AG20443 (cell line): ENCODE measurements at regions not wholly inside any gene's neighbourhood (a gene's known extent, or its start where the extent isn't known, plus 50 kb on each side); places are given as distances from the start of the nearest gene placed in this dataset.
"Not testable (repeated sequence)": the region's sequence is repeated elsewhere in the genome, so short reads cannot be mapped to it uniquely, and the experiment has no call there.

ENCODE experiments used
- DNase-seq: peaks from one replicate; pipeline ENCODE4 v3.0.0; 2012; ENCODE audit warnings: low spot score, mixed read lengths

- no peak for DNase-seq
Observed at GRCh38 chr12:46491548-46491947, 119.0 kb upstream of the SLC38A2 start.

DNA sequence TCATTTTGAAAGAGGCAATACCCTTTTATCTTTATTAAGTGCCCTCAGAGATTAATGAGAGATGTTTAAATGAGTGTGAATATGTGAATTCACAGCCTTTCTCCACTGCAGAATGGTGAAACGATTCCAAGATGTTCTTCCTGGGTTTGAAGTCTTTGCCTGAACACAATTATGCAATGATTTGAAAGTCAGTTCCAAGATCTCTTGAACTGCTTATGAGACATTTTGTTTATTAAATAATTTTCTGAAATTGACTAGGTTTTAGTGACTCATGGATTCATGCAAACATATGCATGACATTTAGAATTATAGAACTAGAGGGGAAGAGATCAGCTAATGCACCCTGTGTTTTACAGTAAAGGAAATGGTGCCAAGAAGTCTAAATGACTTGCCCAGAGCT lies 118.1 kb upstream of the SLC38A2 start:
- no peak for DNase-seq

GRCh38 chr12:46489951-46490388 lies 117.4 kb upstream of the SLC38A2 start:
- DNase-seq, result no peak

DNA sequence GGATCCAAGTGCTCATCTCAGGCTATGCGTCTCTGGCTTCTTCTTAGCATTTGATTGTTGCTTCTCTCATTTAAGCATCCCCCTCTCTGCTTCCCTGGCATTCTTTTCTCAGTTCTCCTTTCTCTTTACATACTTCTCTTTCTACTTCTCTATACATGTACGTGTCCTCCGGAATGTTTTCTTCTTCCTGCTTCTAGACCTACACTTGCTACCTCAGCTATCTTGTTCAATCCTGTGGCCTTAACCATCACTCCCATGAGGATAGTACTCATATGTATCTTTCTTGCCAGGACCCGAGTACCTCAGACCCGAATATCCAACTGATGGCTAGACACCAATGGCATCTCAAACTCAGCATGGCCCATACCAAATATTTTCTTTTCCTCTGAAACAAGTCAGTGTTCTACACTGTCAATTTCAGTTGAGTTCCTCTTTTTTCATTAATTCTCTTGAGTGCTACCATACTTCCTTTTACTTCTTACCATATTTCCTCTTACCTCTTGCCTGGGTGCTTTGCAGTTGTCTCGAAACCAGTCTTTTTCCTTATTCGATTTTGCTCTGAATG lies 115.1 kb upstream of the SLC38A2 start:
- DNase-seq, result no peak

- no peak for DNase-seq
Observed at GRCh38 chr12:46486588-46486987, 114.0 kb upstream of the SLC38A2 start.

DNA sequence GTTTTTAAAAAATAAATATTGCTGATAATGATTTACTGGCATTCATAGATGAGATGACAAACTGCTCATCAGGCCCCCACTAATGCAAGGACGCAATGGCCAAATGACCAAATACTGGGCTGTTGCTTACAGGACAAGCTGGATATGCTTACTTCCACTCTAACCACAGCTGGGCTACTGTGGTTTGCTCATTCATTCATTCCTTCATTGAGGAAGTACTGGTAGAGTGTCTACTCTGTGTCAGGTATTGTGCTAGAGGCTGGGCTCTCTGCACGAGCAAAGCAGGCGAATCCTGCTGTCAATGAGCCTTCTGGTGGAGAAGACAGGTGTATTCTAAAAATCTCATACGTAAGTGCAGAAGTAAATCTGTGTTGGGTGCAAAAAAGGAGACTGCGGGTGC lies 113.3 kb upstream of the SLC38A2 start:
- no peak for DNase-seq

DNA sequence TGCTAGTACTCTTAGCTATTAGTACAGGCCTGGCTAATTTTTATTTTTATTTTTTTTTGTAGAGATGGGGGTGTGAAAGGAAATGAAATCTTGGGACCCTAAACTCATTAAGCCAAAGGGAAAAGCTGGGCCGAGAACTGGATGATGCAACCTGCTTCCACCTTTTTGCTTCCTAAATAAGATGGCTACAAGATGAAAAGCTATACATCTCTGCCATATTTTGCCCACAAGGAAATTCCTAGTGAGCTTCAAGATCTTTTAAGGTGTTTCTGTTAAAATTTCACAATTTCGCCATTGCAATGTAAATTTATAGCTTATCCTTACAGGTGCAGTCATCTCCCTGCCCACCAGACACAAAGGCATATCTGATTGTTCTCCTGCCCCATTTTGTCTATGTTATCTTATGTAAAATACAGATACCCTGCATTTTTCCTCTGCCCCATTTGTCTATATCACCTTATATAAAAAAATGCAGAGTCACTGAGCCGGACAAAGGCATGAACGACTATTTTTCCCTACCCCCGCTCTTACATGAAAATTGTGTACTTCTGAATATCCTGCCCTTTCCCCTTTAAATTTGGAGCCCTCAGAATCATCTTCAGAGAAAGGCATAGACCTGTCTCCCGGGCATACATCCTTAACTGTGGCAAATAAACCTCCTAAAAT lies 112.0 kb upstream of the SLC38A2 start:
- no peak for DNase-seq

- peak; percentile 32 for DNase-seq
Observed at GRCh38 chr12:46483572-46484395, 111.2 kb upstream of the SLC38A2 start.

DNA sequence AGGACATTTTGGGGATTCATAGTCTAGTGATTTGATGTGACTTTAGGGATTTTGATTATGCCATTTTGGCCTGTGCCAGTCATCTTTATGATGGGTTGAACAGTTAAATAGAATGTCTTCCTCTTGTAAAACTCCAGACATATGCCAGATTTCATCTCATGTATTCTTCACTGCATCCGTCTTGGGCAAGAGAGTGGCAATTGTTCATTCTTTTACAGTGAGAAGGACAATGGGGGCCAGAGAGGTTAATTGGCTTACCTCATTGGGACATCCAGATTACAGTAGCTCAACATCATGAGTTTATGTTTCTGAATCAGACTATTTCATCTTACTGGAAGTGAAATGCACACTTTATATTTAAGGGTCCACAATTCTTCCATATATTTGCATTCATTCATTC lies 108.2 kb upstream of the SLC38A2 start:
- DNase-seq, result no peak

- DNase-seq, result no peak
Observed at GRCh38 chr12:46480316-46480715, 107.7 kb upstream of the SLC38A2 start.

DNA sequence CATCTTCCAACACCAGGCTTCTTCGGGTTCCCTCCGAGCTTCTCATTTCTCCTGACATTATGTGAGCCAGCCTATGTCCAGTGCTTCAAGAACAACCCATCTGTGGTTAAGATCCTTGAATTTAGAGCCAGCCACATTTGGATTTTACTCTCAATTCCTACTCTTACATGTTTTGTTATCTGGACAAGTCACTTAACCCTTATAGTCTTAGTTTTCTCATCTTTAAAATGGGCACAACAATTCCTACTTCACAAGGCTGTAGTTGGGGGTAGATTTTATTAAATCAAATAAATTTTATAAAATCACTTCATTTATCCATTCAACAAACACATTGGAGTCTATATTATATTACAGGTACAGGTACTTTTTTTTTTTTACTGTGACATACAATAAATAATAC lies 105.5 kb upstream of the SLC38A2 start:
- DNase-seq, result no peak

- no peak for DNase-seq
Observed at GRCh38 chr12:46477541-46477940, 105.0 kb upstream of the SLC38A2 start.

DNA sequence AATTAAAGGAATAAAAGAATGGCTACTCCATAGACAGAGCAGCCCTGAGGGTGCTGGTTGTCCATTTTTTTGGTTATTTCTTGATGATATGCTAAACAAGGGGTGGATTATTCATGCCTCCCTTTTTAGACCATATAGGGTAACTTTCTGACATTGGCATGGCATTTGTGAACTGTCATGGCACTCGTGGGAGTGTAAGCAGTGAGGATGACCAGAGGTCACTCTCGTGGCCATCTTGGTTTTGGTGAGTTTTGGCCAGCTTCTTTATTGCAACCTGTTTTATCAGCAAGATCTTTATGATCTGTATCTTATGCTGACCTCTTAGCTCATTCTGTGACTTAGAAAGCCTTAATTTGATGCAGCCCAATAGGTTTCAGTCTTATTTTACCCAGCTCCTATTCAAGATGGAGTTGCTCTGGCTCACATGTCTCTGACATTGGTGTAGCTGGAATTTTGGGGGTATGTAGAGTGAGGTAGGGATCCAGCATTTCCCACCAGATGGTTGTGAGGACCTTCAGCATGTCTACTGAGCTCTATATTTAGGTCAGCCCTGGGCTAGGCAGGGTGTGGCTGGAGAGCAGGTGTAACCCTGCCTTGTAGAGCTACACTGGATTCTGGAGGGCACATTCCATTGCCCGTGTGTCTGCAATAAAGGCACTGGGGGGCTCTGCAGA lies 103.5 kb upstream of the SLC38A2 start:
- DNase-seq, result no peak

DNA sequence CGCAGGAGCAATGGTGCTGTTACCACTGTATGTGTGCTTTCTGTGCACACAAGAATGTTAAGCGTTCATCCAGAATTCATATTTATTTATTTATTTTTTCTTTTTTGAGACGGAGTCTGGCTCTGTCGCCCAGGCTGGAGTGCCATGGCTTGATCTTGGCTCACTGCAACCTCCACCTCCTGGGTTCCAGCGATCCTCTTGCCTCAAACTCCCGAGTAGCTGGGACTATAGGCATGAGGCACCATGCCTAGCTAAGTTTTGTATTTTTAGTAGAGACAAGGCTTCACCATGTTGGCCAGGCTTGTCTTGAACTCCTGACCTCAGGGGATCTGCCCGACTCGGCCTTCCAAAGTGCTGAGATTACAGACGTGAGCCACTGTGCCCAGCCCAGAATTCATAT lies 101.8 kb upstream of the SLC38A2 start:
- not testable (repeated sequence) for DNase-seq

- DNase-seq, result peak; percentile 89
Observed at GRCh38 chr12:46473634-46474329, 101.2 kb upstream of the SLC38A2 start.

- DNase-seq, result no peak
Observed at GRCh38 chr12:46472893-46473633, 100.5 kb upstream of the SLC38A2 start.

- DNase-seq, result no peak
Observed at GRCh38 chr12:46472144-46472705, 99.7 kb upstream of the SLC38A2 start.

DNA sequence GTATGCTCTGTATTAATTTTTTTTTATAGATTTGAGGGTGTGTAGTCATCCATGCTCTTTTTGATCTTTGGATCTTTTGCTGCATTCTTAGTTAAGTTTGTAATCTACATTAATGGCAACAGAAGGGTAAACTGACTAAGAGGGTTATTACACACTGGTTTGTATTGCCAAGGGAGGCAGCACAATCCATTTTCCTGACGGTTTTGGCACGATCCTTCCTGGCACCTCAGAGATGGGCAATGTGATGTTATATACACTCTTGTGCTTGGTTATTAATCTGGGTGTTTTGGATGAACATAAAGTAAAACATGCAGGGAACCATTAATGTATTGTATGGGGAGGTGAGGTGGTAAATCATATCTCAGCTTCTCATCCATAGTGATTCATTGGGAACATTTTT lies 98.8 kb upstream of the SLC38A2 start:
- DNase-seq, result no peak

- DNase-seq, result no peak
Observed at GRCh38 chr12:46470975-46471374, 98.4 kb upstream of the SLC38A2 start.

DNA sequence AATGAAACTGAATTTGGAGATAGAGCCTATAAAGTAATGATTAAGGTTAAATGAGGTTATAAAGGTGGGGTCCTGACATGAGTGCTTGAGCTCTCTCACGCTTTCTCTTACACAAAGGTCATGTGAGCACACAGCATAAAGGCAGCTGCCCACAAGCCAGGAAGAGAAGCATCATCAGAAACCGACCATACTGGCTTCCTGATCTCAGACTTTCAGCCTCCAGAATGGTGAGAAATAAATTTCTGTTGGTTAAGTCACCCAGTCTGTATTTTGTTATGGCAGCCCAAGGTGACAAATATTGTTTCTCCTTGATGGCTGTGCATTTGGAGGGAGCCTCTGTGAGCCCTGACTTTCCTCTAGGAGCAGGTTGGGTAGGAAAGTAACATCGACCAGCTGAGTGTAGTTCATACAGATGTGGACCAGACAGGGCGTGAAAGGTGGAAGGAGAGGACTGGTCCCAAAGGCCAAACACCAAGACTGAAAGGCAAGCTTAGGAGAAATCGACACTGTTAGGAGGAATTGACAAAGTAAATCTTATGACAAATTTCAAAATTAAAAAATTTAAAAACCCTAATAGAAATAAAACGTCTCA lies 97.6 kb upstream of the SLC38A2 start:
- no peak for DNase-seq

DNA sequence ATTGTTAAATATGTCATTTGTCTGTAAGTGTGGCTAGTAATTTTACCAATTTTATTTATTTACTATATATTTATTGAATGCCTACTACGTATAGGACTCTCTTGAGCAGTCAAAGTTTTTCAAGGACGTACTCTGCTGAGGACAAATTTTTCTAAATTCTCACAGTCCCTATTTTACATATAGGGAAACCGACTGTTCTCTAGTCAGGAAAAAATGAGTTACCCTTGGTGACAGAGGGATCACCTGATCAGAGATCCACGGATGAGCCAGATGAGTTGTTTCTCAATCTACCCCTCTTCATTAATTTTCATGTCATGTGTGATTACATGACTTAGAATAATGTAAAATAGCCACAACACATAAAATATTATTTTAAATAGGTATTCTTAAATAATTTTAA lies 96.2 kb upstream of the SLC38A2 start:
- DNase-seq, result no peak
